ENCODE measurements at regions not wholly inside any gene's neighbourhood (a gene's known extent, or its start where the extent isn't known, plus 50 kb on each side); places are given as distances from the start of the nearest gene placed in this dataset.

DNA sequence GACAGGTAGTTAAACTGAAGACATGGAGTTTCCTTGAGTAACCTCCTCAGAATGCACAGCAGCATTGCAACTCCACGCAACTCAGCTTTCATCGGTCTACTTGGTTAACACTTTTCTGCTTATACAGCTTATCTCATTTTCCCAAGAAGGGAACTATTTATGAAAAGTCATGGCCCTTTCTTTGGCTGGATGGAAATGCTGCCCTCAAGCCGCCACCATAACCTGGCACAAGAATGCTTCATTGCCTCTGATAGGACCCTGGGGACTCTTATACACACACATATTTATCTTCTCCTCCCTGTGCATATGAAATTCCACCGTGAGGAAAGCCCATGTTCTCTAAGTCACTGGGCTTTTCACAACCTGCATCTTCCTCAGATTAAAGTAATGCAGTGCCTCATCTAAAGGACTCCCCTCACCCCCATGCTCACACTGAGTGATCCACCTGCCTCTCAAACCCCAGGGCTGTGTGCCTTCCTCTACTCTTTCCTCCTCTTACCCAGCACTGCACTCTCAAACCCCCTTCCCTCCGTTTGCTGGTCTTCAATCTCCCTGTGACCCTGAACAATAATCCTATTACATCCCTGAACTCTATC is 192.0 kb upstream of the HNRNPA3 start:
- H3K36me3 Mint-ChIP-seq, result no peaks in the 10 kb centered on the region
- DNase-seq (ENCODE audit: low spot score in 2 of 2) (no peak), ATAC-seq (ENCODE audit: low read depth) (no peak)
- H3K27ac Mint-ChIP-seq, result no peak overlapping the region
- H3K9me3 Mint-ChIP-seq, result no peaks in the 10 kb centered on the region
- peaks cover 17% of the 10 kb centered on the region for H3K27me3 Mint-ChIP-seq
- H3K4me1 Mint-ChIP-seq, result no peaks in the 10 kb centered on the region
- H3K4me3 Mint-ChIP-seq, result no peak overlapping the region

GRCh38 chr2:177021706-177022343 is 190.8 kb upstream of the HNRNPA3 start:
- no peaks in the 10 kb centered on the region for H3K36me3 Mint-ChIP-seq
- H3K9me3 Mint-ChIP-seq, result no peaks in the 10 kb centered on the region
- H3K4me3 Mint-ChIP-seq, result no peak overlapping the region
- no peaks in the 10 kb centered on the region for H3K4me1 Mint-ChIP-seq
- ATAC-seq (ENCODE audit: low read depth), result no peak
- peaks cover 14% of the 10 kb centered on the region for H3K27me3 Mint-ChIP-seq
- DNase-seq (ENCODE audit: low spot score in 2 of 2), result no peak
- no peak overlapping the region for H3K27ac Mint-ChIP-seq

GRCh38 chr2:177024765-177025164 is 187.8 kb upstream of the HNRNPA3 start:
- H3K36me3 Mint-ChIP-seq, result no peaks in the 10 kb centered on the region
- no peak overlapping the region for H3K4me3 Mint-ChIP-seq
- DNase-seq (ENCODE audit: low spot score in 2 of 2) (no peak), ATAC-seq (ENCODE audit: low read depth) (no peak)
- H3K9me3 Mint-ChIP-seq, result no peaks in the 10 kb centered on the region
- peaks cover 7% of the 10 kb centered on the region for H3K27me3 Mint-ChIP-seq
- H3K4me1 Mint-ChIP-seq, result no peaks in the 10 kb centered on the region
- H3K27ac Mint-ChIP-seq, result no peak overlapping the region

DNA sequence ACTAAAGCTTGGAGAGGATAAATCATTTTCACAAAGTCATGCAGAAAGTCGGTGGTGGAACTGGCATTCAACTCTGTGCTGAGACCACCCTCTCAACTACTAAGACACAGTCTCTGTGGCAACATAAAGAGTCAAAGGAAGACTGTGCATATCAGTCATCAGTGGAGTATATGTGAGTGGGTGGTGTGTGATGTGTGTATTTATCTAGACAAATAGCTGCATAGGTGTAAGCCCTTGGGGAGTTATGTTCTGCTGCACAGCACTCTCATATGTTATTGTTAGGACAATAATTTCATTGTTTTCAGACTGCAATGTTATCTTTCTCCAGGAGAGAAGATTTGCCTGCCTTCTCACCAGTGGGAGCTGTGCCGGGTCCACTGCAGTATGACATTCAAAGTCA is 186.3 kb upstream of the HNRNPA3 start:
- peaks cover 9% of the 10 kb centered on the region for H3K27me3 Mint-ChIP-seq
- no peak overlapping the region for H3K4me3 Mint-ChIP-seq
- DNase-seq (ENCODE audit: low spot score in 2 of 2) (no peak), ATAC-seq (ENCODE audit: low read depth) (no peak)
- H3K9me3 Mint-ChIP-seq, result no peaks in the 10 kb centered on the region
- H3K4me1 Mint-ChIP-seq, result no peaks in the 10 kb centered on the region
- H3K36me3 Mint-ChIP-seq, result no peaks in the 10 kb centered on the region
- H3K27ac Mint-ChIP-seq, result no peak overlapping the region

GRCh38 chr2:177026956-177027355 is 185.6 kb upstream of the HNRNPA3 start:
- Mint-ChIP-seq H3K4me1 (no peaks in the 10 kb centered on the region), H3K9me3 (no peaks in the 10 kb centered on the region), H3K27ac (no peak overlapping the region), H3K36me3 (no peaks in the 10 kb centered on the region), H3K4me3 (no peak overlapping the region), H3K27me3 (peaks cover 9% of the 10 kb centered on the region)
- ATAC-seq (ENCODE audit: low read depth) (no peak), DNase-seq (ENCODE audit: low spot score in 2 of 2) (no peak)

- H3K9me3 Mint-ChIP-seq, result no peaks in the 10 kb centered on the region
- ATAC-seq (ENCODE audit: low read depth) (no peak), DNase-seq (ENCODE audit: low spot score in 2 of 2) (no peak)
- no peak overlapping the region for H3K27ac Mint-ChIP-seq
- no peaks in the 10 kb centered on the region for H3K4me1 Mint-ChIP-seq
- H3K36me3 Mint-ChIP-seq, result no peaks in the 10 kb centered on the region
- no peak overlapping the region for H3K4me3 Mint-ChIP-seq
- peaks cover 9% of the 10 kb centered on the region for H3K27me3 Mint-ChIP-seq
Observed at GRCh38 chr2:177028296-177028695, 184.3 kb upstream of the HNRNPA3 start.

- DNase-seq (ENCODE audit: low spot score in 2 of 2), result no peak
- Mint-ChIP-seq H3K4me1 (no peaks in the 10 kb centered on the region), H3K27me3 (peaks cover 9% of the 10 kb centered on the region), H3K36me3 (no peaks in the 10 kb centered on the region), H3K9me3 (no peaks in the 10 kb centered on the region), H3K27ac (no peak overlapping the region), H3K4me3 (no peak overlapping the region)
- ATAC-seq (ENCODE audit: low read depth), result no peak
Observed at GRCh38 chr2:177029075-177029474, 183.5 kb upstream of the HNRNPA3 start.

DNA sequence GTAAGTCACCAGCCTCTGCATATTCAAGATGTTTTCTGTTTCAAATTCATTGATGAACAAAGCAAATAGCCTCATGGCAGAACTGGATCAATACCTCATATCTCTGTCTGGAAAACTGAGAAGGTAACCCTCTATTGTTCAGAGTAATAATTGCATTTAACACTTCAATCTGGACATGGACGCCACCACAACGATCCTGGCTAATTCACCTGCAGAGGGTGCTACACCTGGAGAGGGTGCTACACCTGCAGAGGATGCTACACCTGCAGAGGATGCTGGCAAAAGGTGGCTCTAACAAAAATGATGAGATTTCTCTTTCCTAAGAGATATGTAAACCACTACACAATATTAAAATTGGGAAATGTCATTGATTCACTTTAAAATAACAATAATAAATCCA is 183.1 kb upstream of the HNRNPA3 start:
- H3K36me3 Mint-ChIP-seq, result no peaks in the 10 kb centered on the region
- H3K27ac Mint-ChIP-seq, result no peak overlapping the region
- no peak overlapping the region for H3K4me3 Mint-ChIP-seq
- DNase-seq (ENCODE audit: low spot score in 2 of 2) (no peak), ATAC-seq (ENCODE audit: low read depth) (no peak)
- no peaks in the 10 kb centered on the region for H3K9me3 Mint-ChIP-seq
- H3K4me1 Mint-ChIP-seq, result no peaks in the 10 kb centered on the region
- H3K27me3 Mint-ChIP-seq, result peaks cover 9% of the 10 kb centered on the region

DNA sequence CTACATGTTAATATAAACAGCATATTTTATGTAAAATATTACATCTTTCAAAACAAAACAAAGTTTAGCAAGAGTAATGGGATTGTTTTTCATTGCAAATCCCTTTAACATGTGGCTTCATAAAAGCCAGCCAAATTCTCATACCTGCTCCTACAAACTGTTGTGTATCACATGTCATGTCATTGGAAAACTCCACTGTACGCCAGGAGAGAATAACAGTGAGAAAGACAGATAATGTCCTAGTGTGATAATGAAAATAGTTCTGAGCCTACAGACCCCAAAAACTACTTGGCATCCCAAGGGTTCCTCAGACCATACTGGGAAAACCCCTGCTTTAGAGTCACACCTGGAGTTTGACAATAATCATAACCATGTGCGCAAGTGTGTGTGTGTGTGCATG is 182.7 kb upstream of the HNRNPA3 start:
- Mint-ChIP-seq H3K4me1 (no peaks in the 10 kb centered on the region), H3K27me3 (peaks cover 9% of the 10 kb centered on the region), H3K27ac (no peak overlapping the region), H3K36me3 (no peaks in the 10 kb centered on the region), H3K9me3 (no peaks in the 10 kb centered on the region), H3K4me3 (no peak overlapping the region)
- DNase-seq (ENCODE audit: low spot score in 2 of 2) (no peak), ATAC-seq (ENCODE audit: low read depth) (no peak)

DNA sequence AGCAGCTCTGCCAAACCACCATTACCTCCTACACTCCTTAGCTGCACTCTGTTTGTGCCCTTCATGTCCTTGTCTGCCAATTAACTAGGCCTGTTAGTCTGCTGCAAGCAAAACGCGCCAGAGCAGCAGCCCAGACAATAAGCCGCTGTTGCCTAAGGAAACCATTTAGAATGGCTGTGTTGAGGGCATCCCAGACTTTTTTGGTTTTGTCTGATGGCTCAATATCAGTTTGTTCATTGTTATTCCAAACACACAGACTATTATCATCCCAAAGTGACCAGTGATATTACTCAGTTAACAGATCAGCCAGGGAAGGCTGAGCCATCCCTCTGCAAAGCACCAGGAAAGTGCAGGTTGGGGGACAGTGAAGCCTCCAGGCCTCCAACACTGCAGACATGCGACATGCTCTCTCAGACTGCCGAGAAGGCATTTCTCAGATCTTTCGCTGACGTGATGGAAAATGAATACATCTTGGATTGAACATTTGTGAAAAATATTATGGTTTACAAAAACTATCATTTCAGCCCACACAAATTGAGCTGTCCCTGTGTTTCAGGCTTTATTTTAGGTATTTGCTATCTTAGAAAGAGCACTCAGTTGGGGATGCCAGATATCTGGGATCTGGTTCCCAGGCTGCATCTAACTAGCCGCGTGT is 182.0 kb upstream of the HNRNPA3 start:
- H3K36me3 Mint-ChIP-seq, result no peaks in the 10 kb centered on the region
- H3K27ac Mint-ChIP-seq, result no peak overlapping the region
- no peak overlapping the region for H3K4me3 Mint-ChIP-seq
- no peaks in the 10 kb centered on the region for H3K9me3 Mint-ChIP-seq
- no peaks in the 10 kb centered on the region for H3K4me1 Mint-ChIP-seq
- ATAC-seq (ENCODE audit: low read depth) (no peak), DNase-seq (ENCODE audit: low spot score in 2 of 2) (no peak)
- peaks cover 5% of the 10 kb centered on the region for H3K27me3 Mint-ChIP-seq

DNA sequence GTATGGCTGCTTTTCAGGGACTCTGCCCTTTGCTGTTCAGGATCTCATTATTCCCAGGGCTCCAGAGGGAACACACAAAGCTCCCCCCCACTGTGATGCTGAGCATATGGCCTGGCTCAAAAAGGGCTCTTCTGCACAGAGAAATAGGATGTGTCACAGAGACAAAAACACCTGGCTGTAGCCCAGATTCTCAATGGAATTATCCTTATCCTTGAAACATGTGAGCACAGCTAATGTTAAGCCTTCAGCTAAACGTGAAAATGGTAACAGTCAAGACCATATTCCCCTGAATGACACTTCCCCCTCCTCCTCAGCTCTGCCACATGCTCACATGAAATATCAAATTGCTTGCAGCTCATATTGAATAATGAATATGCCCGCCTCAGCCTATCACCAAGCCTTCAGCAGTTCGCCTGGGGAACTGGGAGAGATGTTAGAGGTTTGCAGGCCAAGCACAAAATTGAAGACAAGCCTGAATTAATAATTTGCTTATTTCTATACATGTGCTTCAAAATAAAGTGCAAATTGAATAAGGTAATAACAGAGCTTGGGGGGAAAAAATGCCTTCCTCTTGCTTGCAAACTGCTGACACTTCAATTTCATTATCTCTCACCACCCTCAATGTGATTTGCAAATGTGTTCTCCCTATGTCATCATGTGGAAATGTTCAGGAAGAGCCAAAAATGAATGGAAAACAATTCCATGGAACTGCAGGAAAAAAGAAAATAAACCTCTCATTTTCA is 181.0 kb upstream of the HNRNPA3 start:
- Mint-ChIP-seq H3K36me3 (no peaks in the 10 kb centered on the region), H3K27ac (no peak overlapping the region), H3K4me3 (no peak overlapping the region), H3K9me3 (no peaks in the 10 kb centered on the region), H3K27me3 (peaks cover 5% of the 10 kb centered on the region), H3K4me1 (no peaks in the 10 kb centered on the region)
- DNase-seq (ENCODE audit: low spot score in 2 of 2), result no peak
- no peak for ATAC-seq (ENCODE audit: low read depth)

DNA sequence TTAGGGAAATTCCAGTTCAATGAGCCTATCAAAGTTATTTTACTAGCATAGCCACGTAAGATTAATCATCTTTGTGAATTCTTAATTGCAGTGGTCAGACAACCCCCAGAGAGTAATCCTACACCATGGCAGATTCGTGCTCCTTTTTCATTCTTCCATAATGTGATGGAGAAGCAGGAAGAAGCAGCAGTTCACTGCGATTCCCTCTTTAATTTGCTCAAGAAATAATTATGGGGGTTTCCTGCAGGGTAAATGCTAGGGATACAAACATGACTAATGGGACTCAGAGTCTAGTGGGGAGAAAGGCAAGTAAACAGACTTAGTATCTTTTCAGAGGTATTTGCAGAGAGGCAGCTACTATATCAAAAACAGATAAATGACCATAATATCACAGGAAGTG is 175.8 kb upstream of the HNRNPA3 start:
- no peak for ATAC-seq (ENCODE audit: low read depth)
- Mint-ChIP-seq H3K4me3 (no peak overlapping the region), H3K36me3 (no peaks in the 10 kb centered on the region), H3K27me3 (no peaks in the 10 kb centered on the region), H3K9me3 (no peaks in the 10 kb centered on the region), H3K4me1 (no peaks in the 10 kb centered on the region), H3K27ac (no peak overlapping the region)
- DNase-seq (ENCODE audit: low spot score in 2 of 2), result no peak

GRCh38 chr2:177037569-177037968 is 175.0 kb upstream of the HNRNPA3 start:
- no peaks in the 10 kb centered on the region for H3K27me3 Mint-ChIP-seq
- DNase-seq (ENCODE audit: low spot score in 2 of 2) (no peak), ATAC-seq (ENCODE audit: low read depth) (no peak)
- no peak overlapping the region for H3K27ac Mint-ChIP-seq
- H3K36me3 Mint-ChIP-seq, result no peaks in the 10 kb centered on the region
- H3K9me3 Mint-ChIP-seq, result no peaks in the 10 kb centered on the region
- no peak overlapping the region for H3K4me3 Mint-ChIP-seq
- no peaks in the 10 kb centered on the region for H3K4me1 Mint-ChIP-seq

DNA sequence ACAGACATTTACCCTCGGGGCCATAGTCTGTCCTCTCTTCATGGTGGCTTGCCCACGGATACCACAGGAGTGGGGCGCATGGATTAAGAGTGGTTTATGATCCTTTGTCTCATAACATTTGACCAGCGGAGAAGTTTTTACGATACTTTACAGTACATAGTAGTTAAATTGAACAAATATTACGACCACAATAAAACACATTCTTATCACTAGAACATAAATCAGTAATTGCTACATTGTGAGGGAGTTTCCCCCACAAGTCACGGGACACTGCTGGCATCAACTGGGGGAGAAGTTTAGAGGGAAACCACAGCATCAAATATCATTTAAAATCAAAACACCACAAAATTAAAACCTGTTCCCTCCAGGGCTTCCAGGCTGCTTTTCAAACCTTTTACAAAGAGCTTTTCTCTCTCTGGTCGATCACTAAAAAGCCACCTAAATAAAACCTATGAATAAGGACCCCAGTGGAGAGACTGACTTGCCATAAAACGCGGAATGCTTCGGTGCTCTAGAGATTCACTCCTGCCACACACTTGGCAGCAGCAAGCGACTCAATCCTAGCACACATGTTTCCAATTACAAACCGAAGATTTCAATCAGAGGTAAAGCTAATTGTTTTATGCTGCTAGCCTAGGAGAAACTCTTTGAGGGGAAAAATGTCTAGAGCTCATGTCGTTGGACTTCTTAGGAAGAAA is 173.7 kb upstream of the HNRNPA3 start:
- no peak for DNase-seq (ENCODE audit: low spot score in 2 of 2)
- Mint-ChIP-seq H3K4me1 (no peaks in the 10 kb centered on the region), H3K9me3 (no peaks in the 10 kb centered on the region), H3K27me3 (peaks cover 3% of the 10 kb centered on the region), H3K36me3 (peaks cover 1% of the 10 kb centered on the region), H3K4me3 (no peak overlapping the region), H3K27ac (no peak overlapping the region)
- no peak for ATAC-seq (ENCODE audit: low read depth)

All from memory B cell (primary cell).